Hepatocyte (in vitro differentiated cells): ENCODE measurements at regions not wholly inside any gene's neighbourhood (a gene's known extent, or its start where the extent isn't known, plus 50 kb on each side); places are given as distances from the start of the nearest gene placed in this dataset.

Experiments used
- CTCF ChIP-seq: fragments of 200-600 bp; sonication (generic); IDR thresholded peaks from 2 replicates; pipeline ENCODE4 v1.5.1; 2016; ENCODE audit warnings: antibody characterized with exemption, mild to moderate bottlenecking; ENCODE audit not compliant: poor library complexity
- EZH2 ChIP-seq: fragments of 200-600 bp; sonication (generic); IDR thresholded peaks from 2 replicates; pipeline ENCODE4 v1.6.1; 2016; ENCODE audit warnings: antibody characterized with exemption, mild to moderate bottlenecking, borderline replicate concordance
- EZH2phosphoT487 ChIP-seq: fragments of 200-600 bp; sonication (generic); IDR thresholded peaks from one replicate; pipeline ENCODE4 v1.6.1; 2018; ENCODE audit warnings: antibody characterized with exemption, mild to moderate bottlenecking, low read depth, moderate library complexity; ENCODE audit not compliant: unreplicated experiment, severe bottlenecking

- TF ChIP-seq CTCF (no peak), EZH2 (no peak), EZH2phosphoT487 (no peak)
These were observed 394.0 kb upstream of the CXADR start for GRCh38 chr21:17118638-17119384.
